ENCODE measurements at regions not wholly inside any gene's neighbourhood (a gene's known extent, or its start where the extent isn't known, plus 50 kb on each side); places are given as distances from the start of the nearest gene placed in this dataset.

DNA sequence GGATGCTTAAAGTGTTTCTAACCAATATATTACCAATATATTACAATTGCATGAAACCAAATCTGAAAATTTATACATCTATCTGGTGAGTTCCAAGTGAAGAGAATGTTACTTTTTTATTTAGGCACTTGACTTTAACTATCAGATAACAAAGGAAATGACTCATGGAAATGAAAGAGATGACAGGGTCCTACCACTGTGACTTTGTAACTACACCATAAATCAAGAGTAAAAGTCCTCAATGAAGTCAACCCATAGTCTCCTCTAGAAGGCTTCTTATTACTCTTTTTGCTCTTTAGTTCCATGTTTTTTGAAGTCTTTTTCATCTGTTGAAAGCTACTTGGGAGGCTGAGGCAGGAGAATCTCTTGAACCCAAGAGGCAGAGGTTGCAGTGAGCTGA, 545.0 kb upstream of the PIK3C3 start:
- CTCF ChIA-PET: no interaction called here
- POLR2A ChIA-PET: no interaction called here
- no peak for DNase-seq (ENCODE audit: extremely low spot score)
- no peak for TF ChIP-seq ELF4 (IDR thresholded peaks at IDR 0.05)
- no peak for TF ChIP-seq BHLHE40 (IDR thresholded peaks at IDR 0.05; ENCODE audit: borderline replicate concordance)
- TF ChIP-seq FOXK2 (IDR thresholded peaks at IDR 0.05): no peak
- no peak for TF ChIP-seq CTBP1 (IDR thresholded peaks at IDR 0.05; ENCODE audit: borderline replicate concordance)
- no peak for TF ChIP-seq FOXM1 (IDR thresholded peaks at IDR 0.05; ENCODE audit: borderline replicate concordance)
- no peak for TF ChIP-seq SUZ12 (IDR thresholded peaks at IDR 0.05)
- no peak for TF ChIP-seq PKNOX1 (IDR thresholded peaks at IDR 0.05)

GRCh38 chr18:41406834-41407233, 548.2 kb upstream of the PIK3C3 start:
- DNase-seq (ENCODE audit: extremely low spot score): no peak
- POLR2A ChIA-PET: no interaction called here
- CTCF ChIA-PET: interaction anchor here (0.6 kb wide), 1 partner anchor 10 kb away, joined by 3 read pairs; no protein-coding TSS in a partner anchor
- no peak for TF ChIP-seq TARDBP (IDR thresholded peaks at IDR 0.05)
- TF ChIP-seq NFRKB (IDR thresholded peaks at IDR 0.05): no peak
- TF ChIP-seq FOXK2 (IDR thresholded peaks at IDR 0.05): no peak
- no peak for TF ChIP-seq BHLHE40 (IDR thresholded peaks at IDR 0.05; ENCODE audit: borderline replicate concordance)
- TF ChIP-seq SP1 (IDR thresholded peaks at IDR 0.05): no peak
- no peak for TF ChIP-seq PKNOX1 (IDR thresholded peaks at IDR 0.05)
- no peak for TF ChIP-seq SUZ12 (IDR thresholded peaks at IDR 0.05)
- TF ChIP-seq FOXM1 (IDR thresholded peaks at IDR 0.05; ENCODE audit: borderline replicate concordance): no peak
- no peak for TF ChIP-seq FOXA1 (IDR thresholded peaks at IDR 0.05)
- no peak for TF ChIP-seq HDGF (IDR thresholded peaks at IDR 0.05; ENCODE audit: borderline replicate concordance)

DNA sequence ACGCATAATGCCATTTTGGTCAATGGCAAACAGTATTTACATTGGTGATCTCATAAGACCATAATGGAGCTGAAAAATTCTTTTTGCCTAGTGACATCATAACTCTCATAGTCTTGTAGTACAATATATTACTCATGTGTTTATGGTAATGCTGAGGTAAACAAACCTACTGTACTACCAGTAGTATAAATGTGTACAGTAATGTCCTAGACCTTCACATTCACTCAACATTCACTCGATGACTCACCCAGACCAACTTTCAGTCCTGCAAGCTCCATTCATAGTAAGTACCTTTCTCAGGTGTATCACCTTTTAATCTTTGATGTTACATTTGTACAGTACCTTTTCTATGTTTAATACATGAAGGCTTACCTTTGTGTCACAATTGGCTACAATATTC, 558.2 kb upstream of the PIK3C3 start:
- POLR2A ChIA-PET: no interaction called here
- CTCF ChIA-PET: interaction anchor here (0.6 kb wide), 1 partner anchor 10 kb away, joined by 3 read pairs; no protein-coding TSS in a partner anchor
- TF ChIP-seq ARNT (IDR thresholded peaks at IDR 0.05): no peak
- TF ChIP-seq SUZ12 (IDR thresholded peaks at IDR 0.05): no peak
- TF ChIP-seq NFRKB (IDR thresholded peaks at IDR 0.05): no peak
- TF ChIP-seq L3MBTL2 (conservative IDR thresholded peaks at IDR 0.05): no peak
- TF ChIP-seq BHLHE40 (IDR thresholded peaks at IDR 0.05; ENCODE audit: borderline replicate concordance): no peak
- TF ChIP-seq FOXA1 (IDR thresholded peaks at IDR 0.05): no peak
- TF ChIP-seq FOXK2 (IDR thresholded peaks at IDR 0.05): no peak
- no peak for TF ChIP-seq TARDBP (IDR thresholded peaks at IDR 0.05)
- TF ChIP-seq PKNOX1 (IDR thresholded peaks at IDR 0.05): no peak
- TF ChIP-seq ELF4 (IDR thresholded peaks at IDR 0.05): no peak
- TF ChIP-seq LEF1 (IDR thresholded peaks at IDR 0.05; ENCODE audit: borderline replicate concordance): no peak
- TF ChIP-seq FOXM1 (IDR thresholded peaks at IDR 0.05; ENCODE audit: borderline replicate concordance): no peak
- no peak for TF ChIP-seq ZNF384 (IDR thresholded peaks at IDR 0.05)
- TF ChIP-seq SP1 (IDR thresholded peaks at IDR 0.05): no peak
- no peak for TF ChIP-seq HDGF (IDR thresholded peaks at IDR 0.05; ENCODE audit: borderline replicate concordance)
- no peak for TF ChIP-seq CTBP1 (IDR thresholded peaks at IDR 0.05; ENCODE audit: borderline replicate concordance)
- no peak for DNase-seq (ENCODE audit: extremely low spot score)

GRCh38 chr18:41396211-41396610, 558.8 kb upstream of the PIK3C3 start:
- ChIA-PET POLR2A (no interaction called here), CTCF (no interaction called here)

GRCh38 chr18:41395695-41396094, 559.3 kb upstream of the PIK3C3 start:
- ChIA-PET CTCF (interaction anchor here (0.8 kb wide), 1 partner anchor 9 kb away, joined by 4 read pairs; no protein-coding TSS in a partner anchor), POLR2A (no interaction called here)
- TF ChIP-seq L3MBTL2 (conservative IDR thresholded peaks at IDR 0.05) (no peak), CTBP1 (IDR thresholded peaks at IDR 0.05; ENCODE audit: borderline replicate concordance) (no peak), ELF4 (IDR thresholded peaks at IDR 0.05) (no peak), LEF1 (IDR thresholded peaks at IDR 0.05; ENCODE audit: borderline replicate concordance) (no peak), NFRKB (IDR thresholded peaks at IDR 0.05) (no peak), SUZ12 (IDR thresholded peaks at IDR 0.05) (no peak), SP1 (IDR thresholded peaks at IDR 0.05) (no peak), FOXA1 (IDR thresholded peaks at IDR 0.05) (no peak)
- no peak for DNase-seq (ENCODE audit: extremely low spot score)

More at GRCh38 chr18:41396211-41396610, 558.8 kb upstream of the PIK3C3 start:
- TF ChIP-seq SUZ12 (IDR thresholded peaks at IDR 0.05) (no peak), ZNF384 (IDR thresholded peaks at IDR 0.05) (no peak), TARDBP (IDR thresholded peaks at IDR 0.05) (no peak), FOXK2 (IDR thresholded peaks at IDR 0.05) (no peak), NFRKB (IDR thresholded peaks at IDR 0.05) (no peak), SP1 (IDR thresholded peaks at IDR 0.05) (no peak), HDGF (IDR thresholded peaks at IDR 0.05; ENCODE audit: borderline replicate concordance) (no peak)
- no peak for DNase-seq (ENCODE audit: extremely low spot score)

DNA sequence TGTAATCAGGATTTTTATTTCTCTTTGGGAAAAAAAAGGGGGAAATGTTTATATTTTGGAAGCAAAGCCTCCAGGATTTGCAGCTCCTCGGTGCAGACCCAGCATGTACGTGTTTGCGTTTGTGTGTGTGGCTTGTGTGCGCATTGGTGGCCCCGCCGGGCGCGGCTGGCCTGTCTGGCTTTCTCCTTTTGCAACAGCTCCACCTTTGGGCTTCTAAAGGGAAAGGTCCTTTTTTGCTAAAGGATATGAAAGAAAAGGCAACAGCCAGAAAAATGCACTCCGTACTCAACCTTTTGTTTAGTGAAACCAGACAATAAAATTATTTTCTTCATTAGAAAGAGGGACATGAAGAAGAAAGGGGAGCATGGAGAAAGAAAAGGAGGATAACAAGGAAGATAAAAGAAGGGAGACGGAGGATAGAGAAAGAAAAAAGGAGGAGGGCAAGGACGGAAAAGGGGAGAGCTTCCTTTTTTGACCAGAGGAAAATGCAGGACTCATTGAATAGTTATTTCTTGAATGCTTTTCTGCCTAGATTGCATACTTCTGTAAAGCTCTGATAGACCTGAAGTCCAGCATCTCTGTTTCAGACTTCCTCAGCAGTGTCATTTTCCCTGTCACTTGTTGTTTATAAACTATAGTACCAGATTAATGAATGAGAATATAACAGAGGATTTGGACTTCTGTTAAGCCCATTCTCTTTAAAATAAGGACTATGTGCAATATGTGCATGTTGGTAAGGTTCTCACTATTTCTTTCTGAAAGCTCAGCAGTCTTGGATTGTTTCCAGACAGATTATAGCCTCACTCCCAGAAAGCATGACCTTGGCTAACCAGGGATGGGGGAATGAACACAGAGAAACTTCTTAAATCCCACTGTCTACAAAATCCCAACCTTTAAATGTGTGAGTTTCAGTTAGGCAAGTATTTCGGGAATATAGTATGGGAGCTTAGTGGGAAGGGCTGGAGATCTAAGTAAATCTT, 563.1 kb upstream of the PIK3C3 start:
- DNase-seq (ENCODE audit: extremely low spot score): peak; percentile 27
- CTCF ChIA-PET: interaction anchor here (0.6 to 1.0 kb wide), 2 partner anchors 19 to 591 kb away, joined by 3 read pairs; no protein-coding TSS in a partner anchor
- POLR2A ChIA-PET: no interaction called here
- TF ChIP-seq HDGF (IDR thresholded peaks at IDR 0.05; ENCODE audit: borderline replicate concordance) (no peak), ELF4 (IDR thresholded peaks at IDR 0.05) (no peak), ARNT (IDR thresholded peaks at IDR 0.05) (no peak), TARDBP (IDR thresholded peaks at IDR 0.05) (no peak), BHLHE40 (IDR thresholded peaks at IDR 0.05; ENCODE audit: borderline replicate concordance) (no peak), FOXK2 (IDR thresholded peaks at IDR 0.05) (no peak), PKNOX1 (IDR thresholded peaks at IDR 0.05) (no peak), LEF1 (IDR thresholded peaks at IDR 0.05; ENCODE audit: borderline replicate concordance) (no peak), L3MBTL2 (conservative IDR thresholded peaks at IDR 0.05) (no peak), SP1 (IDR thresholded peaks at IDR 0.05) (no peak), ZNF384 (IDR thresholded peaks at IDR 0.05) (no peak), FOXM1 (IDR thresholded peaks at IDR 0.05; ENCODE audit: borderline replicate concordance) (no peak), FOXA1 (IDR thresholded peaks at IDR 0.05) (no peak), CTBP1 (IDR thresholded peaks at IDR 0.05; ENCODE audit: borderline replicate concordance) (no peak), SUZ12 (IDR thresholded peaks at IDR 0.05) (no peak), NFRKB (IDR thresholded peaks at IDR 0.05) (no peak)

Measured in HEK293T (cell line).